ENCODE measurements at regions not wholly inside any gene's neighbourhood (a gene's known extent, or its start where the extent isn't known, plus 50 kb on each side); places are given as distances from the start of the nearest gene placed in this dataset.

- WGBS, 2 donors, result 77 to 85% methylated on average over 2 of the region's 2 CpGs
- ATAC-seq, result no peak
Measured at GRCh38 chr4:181162266-181162665, 1080.9 kb upstream of the TENM3 start.

DNA sequence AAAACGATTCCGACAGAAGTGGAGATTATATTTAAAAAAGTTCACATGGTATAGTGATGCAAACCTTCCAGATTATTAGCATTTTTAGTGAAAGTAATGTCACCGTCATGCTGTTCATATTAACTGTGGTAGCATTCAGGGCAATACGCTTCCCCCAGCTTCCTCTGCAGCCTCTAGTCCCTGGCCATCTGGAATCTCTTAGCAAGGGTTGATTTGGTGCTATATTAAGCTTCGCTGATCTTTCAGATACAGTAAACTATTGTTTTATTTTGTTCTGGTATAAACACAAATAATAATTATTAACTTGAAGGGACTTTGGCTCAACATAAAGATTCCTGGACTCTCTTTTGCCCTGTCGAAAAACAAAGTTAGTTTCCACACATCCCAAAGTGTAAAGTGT lies 1080.5 kb upstream of the TENM3 start:
- TF ChIP-seq, protein P1, sequence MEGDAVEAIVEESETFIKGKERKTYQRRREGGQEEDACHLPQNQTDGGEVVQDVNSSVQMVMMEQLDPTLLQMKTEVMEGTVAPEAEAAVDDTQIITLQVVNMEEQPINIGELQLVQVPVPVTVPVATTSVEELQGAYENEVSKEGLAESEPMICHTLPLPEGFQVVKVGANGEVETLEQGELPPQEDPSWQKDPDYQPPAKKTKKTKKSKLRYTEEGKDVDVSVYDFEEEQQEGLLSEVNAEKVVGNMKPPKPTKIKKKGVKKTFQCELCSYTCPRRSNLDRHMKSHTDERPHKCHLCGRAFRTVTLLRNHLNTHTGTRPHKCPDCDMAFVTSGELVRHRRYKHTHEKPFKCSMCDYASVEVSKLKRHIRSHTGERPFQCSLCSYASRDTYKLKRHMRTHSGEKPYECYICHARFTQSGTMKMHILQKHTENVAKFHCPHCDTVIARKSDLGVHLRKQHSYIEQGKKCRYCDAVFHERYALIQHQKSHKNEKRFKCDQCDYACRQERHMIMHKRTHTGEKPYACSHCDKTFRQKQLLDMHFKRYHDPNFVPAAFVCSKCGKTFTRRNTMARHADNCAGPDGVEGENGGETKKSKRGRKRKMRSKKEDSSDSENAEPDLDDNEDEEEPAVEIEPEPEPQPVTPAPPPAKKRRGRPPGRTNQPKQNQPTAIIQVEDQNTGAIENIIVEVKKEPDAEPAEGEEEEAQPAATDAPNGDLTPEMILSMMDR (IDR thresholded peaks at IDR 0.05), result no peak
- no peaks in the 10 kb centered on the region for H3K9me3 ChIP-seq
- no peak overlapping the region for H3K4me3 ChIP-seq
- DNase-seq (no peak), ATAC-seq (no peak)
- intact Hi-C loops (cut with DNase I), result no loop called here
- H3K27ac ChIP-seq, result no peak overlapping the region
- no peaks in the 10 kb centered on the region for H3K36me3 ChIP-seq
- no peaks in the 10 kb centered on the region for H3K4me1 ChIP-seq
- WGBS, 2 donors, result 80 to 81% methylated on average over 6 of the region's 6 CpGs
- H3K27me3 ChIP-seq, result peaks cover 0 to 13% (median 0%) of the 10 kb centered on the region in 7 donors

More at GRCh38 chr4:181162266-181162665, 1080.9 kb upstream of the TENM3 start:
- Histone ChIP-seq H3K9me3 (no peaks in the 10 kb centered on the region), H3K4me3 (no peak overlapping the region), H3K27ac (no peak overlapping the region), H3K36me3 (no peaks in the 10 kb centered on the region), H3K4me1 (no peaks in the 10 kb centered on the region), H3K27me3 (peaks cover 0 to 13% (median 0%) of the 10 kb centered on the region in 7 donors)
- no peak for DNase-seq
- TF ChIP-seq, protein P1 (IDR thresholded peaks at IDR 0.05), result no peak
- intact Hi-C loops (cut with DNase I), result no loop called here

GRCh38 chr4:181166742-181167399 lies 1076.3 kb upstream of the TENM3 start:
- no peaks in the 10 kb centered on the region for H3K36me3 ChIP-seq
- 46 to 49% methylated on average over 6 of the region's 6 CpGs for WGBS, 2 donors

DNA sequence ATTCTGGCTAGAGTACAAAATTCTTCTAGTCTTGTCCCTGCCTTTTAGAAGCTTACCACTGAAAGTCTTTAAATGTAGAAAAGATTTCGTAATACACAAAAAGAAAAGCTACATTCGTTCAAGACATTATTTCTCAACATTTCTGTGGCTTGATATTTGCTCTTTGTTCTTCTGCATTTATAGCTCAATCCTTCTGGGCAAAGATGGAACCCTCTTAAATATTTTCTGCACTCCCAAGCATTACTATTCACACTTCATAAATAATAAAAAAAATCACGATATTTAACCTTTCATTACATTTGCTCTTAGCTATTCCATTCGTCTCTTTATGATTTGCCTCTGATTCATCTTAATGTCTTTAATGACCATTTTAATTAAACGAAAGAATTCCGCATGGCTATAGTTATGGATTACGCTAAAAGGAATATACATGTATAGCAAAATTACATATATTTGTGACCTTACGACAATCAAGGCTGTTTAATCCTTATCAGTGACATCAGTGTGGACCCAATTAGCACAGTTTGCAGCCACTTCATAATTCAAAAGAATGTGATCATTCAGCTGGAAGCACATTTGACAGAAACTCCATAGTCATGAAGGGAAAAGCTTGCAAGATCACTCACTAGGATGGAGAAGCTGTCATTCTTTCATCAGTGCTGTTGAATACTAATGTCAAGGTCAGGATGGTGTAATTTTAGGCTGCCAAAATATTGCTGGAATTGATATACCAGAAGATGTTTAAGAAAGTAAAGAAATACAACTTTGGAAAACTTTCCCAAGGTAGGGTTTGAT lies 1075.0 kb upstream of the TENM3 start:
- Histone ChIP-seq H3K9me3 (peaks cover 0 to 4% (median 0%) of the 10 kb centered on the region in 11 donors), H3K4me1 (no peaks in the 10 kb centered on the region), H3K27ac (no peak overlapping the region), H3K36me3 (no peaks in the 10 kb centered on the region), H3K4me3 (no peak overlapping the region), H3K27me3 (peaks cover 0 to 13% (median 0%) of the 10 kb centered on the region in 7 donors)
- TF ChIP-seq, protein P1 (IDR thresholded peaks at IDR 0.05), result no peak
- WGBS, 2 donors, result 85 to 88% methylated on average over 8 of the region's 8 CpGs
- DNase-seq, result no peak
- intact Hi-C loops (cut with DNase I), result no loop called here
- no peak for ATAC-seq

More at GRCh38 chr4:181166742-181167399, 1076.3 kb upstream of the TENM3 start:
- no peak for DNase-seq
- ATAC-seq, result no peak
- H3K4me1 ChIP-seq, result no peaks in the 10 kb centered on the region
- H3K27ac ChIP-seq, result no peak overlapping the region
- H3K4me3 ChIP-seq, result no peak overlapping the region
- intact Hi-C loops (cut with DNase I), result no loop called here
- peaks cover 0 to 13% (median 0%) of the 10 kb centered on the region in 7 donors for H3K27me3 ChIP-seq
- TF ChIP-seq, protein P1 (IDR thresholded peaks at IDR 0.05), result no peak
- peaks cover 0 to 2% (median 0%) of the 10 kb centered on the region in 11 donors for H3K9me3 ChIP-seq
